Adrenal gland (tissue), 9 donors: ENCODE measurements at regions not wholly inside any gene's neighbourhood (a gene's known extent, or its start where the extent isn't known, plus 50 kb on each side); places are given as distances from the start of the nearest gene placed in this dataset.

Experiments used
- DNase-seq, 7 donors: peaks; one replicate each; pipeline ENCODE4 v3.0.0-alpha.2; 2019 to 2020
- H3K27ac ChIP-seq, 5 donors: fragments of 200-600 bp; sonication (generic) in 4 of 5; 1 replicate in 3 of 5; 2 replicates in 2 of 5; pipeline versions ENCODE4 v1.5.1 to v1.8.0; 2016 to 2020; ENCODE audit warnings: mild to moderate bottlenecking in 1 of 5
- H3K27me3 ChIP-seq: fragments of 200-600 bp; 2 replicates; pipeline ENCODE4 v1.8.0; 2021
- H3K36me3 ChIP-seq, 2 donors: fragments of 200-600 bp; replicated peaks in 1 of 2; 1 replicate in 1 of 2; 2 replicates in 1 of 2; pipeline versions ENCODE4 v1.5.1 to v1.8.0; 2018 to 2022
- H3K4me1 ChIP-seq, 2 donors: fragments of 200-600 bp; replicated peaks in 1 of 2; 1 replicate in 1 of 2; 2 replicates in 1 of 2; pipeline versions ENCODE4 v1.5.1 to v1.8.0; 2018 to 2021
- H3K4me3 ChIP-seq, 4 donors: fragments of 200-600 bp; sonication (generic) in 3 of 4; one replicate each; pipeline ENCODE4 v1.5.1; 2016 to 2018
- H3K9me3 ChIP-seq, 3 donors: fragments of 200-600 bp; sonication (generic) in 1 of 3; replicated peaks in 1 of 3; 1 replicate in 2 of 3; 2 replicates in 1 of 3; pipeline versions ENCODE4 v1.5.1 to v1.8.0; 2016 to 2021
- POLR2A ChIP-seq, 2 donors: fragments of 450-650 bp; IDR thresholded peaks; one replicate each; pipeline ENCODE4 v1.6.1; 2017; ENCODE audit warnings: antibody characterized with exemption in 2 of 2, mild to moderate bottlenecking in 2 of 2, moderate library complexity in 1 of 2
- WGBS, 4 donors: extraction: QIAGEN DNeasy Blood & Tissue Kit in 2 of 4; methylation state at CpG; one replicate each; pipeline versions ENCODE4 v1.1.5 to v1.1.7; 2013 to 2017; 5-methylcytosine and 5-hydroxymethylcytosine counted together
- intact Hi-C, 2 donors: fragments of 100-400 bp; cut with DNase I; formaldehyde crosslinking; loops; one replicate each; pipeline versions ENCODE4 v1.14.1 to v1.15.0; 2022 to 2023
- TF ChIP-seq, protein P1 (sequence below), 6 experiments: fragments of 450-650 bp in 4 of 6; fragments of 200-600 bp in 2 of 6; sonication (generic) in 1 of 6; IDR thresholded peaks; 1 replicate in 5 of 6; 2 replicates in 1 of 6; pipeline versions ENCODE4 v1.5.1 to v1.8.0; 2016 to 2021; ENCODE audit warnings: antibody characterized with exemption in 6 of 6, mild to moderate bottlenecking in 2 of 6, moderate library complexity in 1 of 6
- donor health status: healthy with polysubstance abuse.
- donor health status: Bipolar disorder and iron deficiency.
- donor health status: DM: yes; HTN: yes; CAD: no.
- donor health status: DM: no; HTN: no; CAD: no.
- donor health status: DM: no; HTN: no; CAD: no.

DNA sequence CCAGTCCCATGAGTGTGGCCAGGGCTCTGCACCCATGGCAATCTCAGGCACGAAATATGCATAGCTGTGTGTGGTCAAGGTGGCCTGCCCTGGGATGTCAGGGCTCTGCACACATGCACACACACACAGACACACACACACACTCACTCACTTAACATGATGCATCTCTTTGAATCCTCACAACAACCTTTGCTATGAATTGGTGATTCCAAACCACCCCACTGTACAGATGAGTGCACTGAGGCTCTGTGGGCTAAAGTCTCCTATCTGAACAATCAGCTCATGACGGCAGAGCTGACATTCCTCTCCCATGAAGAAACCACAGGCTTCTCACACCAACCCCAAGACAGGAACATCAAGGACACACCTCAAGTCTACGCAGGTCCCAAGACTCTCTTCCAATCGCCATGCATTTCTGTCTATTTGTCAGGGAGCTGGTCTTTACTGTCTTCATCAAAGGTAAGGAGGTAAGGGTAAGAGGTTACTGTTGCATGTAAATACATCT lies 131.6 kb downstream of the ETS2 start:
- no peak for TF ChIP-seq POLR2A (IDR thresholded peaks at IDR 0.05)
- TF ChIP-seq, protein P1, sequence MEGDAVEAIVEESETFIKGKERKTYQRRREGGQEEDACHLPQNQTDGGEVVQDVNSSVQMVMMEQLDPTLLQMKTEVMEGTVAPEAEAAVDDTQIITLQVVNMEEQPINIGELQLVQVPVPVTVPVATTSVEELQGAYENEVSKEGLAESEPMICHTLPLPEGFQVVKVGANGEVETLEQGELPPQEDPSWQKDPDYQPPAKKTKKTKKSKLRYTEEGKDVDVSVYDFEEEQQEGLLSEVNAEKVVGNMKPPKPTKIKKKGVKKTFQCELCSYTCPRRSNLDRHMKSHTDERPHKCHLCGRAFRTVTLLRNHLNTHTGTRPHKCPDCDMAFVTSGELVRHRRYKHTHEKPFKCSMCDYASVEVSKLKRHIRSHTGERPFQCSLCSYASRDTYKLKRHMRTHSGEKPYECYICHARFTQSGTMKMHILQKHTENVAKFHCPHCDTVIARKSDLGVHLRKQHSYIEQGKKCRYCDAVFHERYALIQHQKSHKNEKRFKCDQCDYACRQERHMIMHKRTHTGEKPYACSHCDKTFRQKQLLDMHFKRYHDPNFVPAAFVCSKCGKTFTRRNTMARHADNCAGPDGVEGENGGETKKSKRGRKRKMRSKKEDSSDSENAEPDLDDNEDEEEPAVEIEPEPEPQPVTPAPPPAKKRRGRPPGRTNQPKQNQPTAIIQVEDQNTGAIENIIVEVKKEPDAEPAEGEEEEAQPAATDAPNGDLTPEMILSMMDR (IDR thresholded peaks at IDR 0.05), result no peak
- intact Hi-C loops, result no loop called here
- Histone ChIP-seq H3K4me1 (no peaks in the 10 kb centered on the region), H3K9me3 (no peaks in the 10 kb centered on the region), H3K36me3 (no peaks in the 10 kb centered on the region), H3K4me3 (no peak overlapping the region), H3K27ac (no peak overlapping the region), H3K27me3 (peaks cover 4% of the 10 kb centered on the region)
- no peak for DNase-seq
- WGBS, 4 donors, result 81 to 90% (median 88%) methylated on average over 3 to 4 of the region's 4 CpGs

DNA sequence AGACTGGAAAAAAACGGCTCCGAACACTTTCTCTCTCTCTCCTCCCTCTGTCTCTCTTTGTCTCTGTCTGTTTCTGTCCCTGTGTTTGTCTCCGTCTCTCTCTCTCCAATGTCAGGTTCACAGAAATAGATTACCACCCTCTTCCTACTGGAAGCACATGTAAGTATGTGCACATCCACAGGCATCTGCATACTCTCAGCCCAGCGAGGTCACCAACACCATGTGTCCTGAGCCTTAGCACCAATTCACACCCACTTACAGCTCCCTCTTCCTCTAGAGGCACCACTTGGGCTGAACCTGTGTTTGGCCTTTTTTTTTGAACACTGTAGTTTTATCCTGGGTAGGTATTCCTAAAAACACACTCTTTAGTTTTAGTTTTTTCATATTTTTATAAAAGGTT lies 130.5 kb downstream of the ETS2 start:
- H3K4me3 ChIP-seq, result no peak overlapping the region
- peaks cover 2% of the 10 kb centered on the region for H3K27me3 ChIP-seq
- no peaks in the 10 kb centered on the region for H3K9me3 ChIP-seq
- no peak for DNase-seq
- no peak for TF ChIP-seq POLR2A (IDR thresholded peaks at IDR 0.05)
- TF ChIP-seq, protein P1 (IDR thresholded peaks at IDR 0.05), result no peak
- intact Hi-C loops, result no loop called here
- no peaks in the 10 kb centered on the region for H3K36me3 ChIP-seq
- 66 to 73% (median 69%) methylated on average over 4 of the region's 4 CpGs for WGBS, 4 donors
- H3K4me1 ChIP-seq, result no peaks in the 10 kb centered on the region
- H3K27ac ChIP-seq, result no peak overlapping the region

DNA sequence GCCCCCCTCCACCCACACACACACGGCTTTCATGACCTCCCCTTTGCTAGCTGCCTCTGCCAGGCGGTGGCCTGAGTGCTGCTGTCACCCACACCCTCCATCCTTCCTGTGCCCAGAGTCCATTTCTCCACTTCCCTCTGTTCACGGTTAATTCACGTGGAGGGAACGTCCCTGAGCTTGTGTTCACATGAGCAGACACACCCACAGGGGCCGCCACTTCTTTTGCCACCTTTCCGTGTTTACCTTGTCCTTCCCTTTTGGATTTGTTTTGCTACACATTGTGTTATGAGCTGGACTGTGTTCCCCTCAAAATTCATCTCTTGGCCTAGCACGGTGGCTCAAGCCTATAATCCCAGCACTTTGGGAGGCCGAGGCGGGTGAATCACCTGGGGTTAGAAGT lies 128.0 kb downstream of the ETS2 start:
- no peaks in the 10 kb centered on the region for H3K9me3 ChIP-seq
- H3K27ac ChIP-seq, result no peak overlapping the region
- H3K36me3 ChIP-seq, result no peaks in the 10 kb centered on the region
- no peak for DNase-seq
- TF ChIP-seq, protein P1 (IDR thresholded peaks at IDR 0.05), result no peak
- no peak for TF ChIP-seq POLR2A (IDR thresholded peaks at IDR 0.05)
- peaks cover 0 to 4% of the 10 kb centered on the region in 2 donors for H3K4me1 ChIP-seq
- 82 to 92% (median 86%) methylated on average over 10 of the region's 10 CpGs for WGBS, 4 donors
- H3K4me3 ChIP-seq, result no peak overlapping the region
- intact Hi-C loops, result no loop called here
- no peaks in the 10 kb centered on the region for H3K27me3 ChIP-seq

DNA sequence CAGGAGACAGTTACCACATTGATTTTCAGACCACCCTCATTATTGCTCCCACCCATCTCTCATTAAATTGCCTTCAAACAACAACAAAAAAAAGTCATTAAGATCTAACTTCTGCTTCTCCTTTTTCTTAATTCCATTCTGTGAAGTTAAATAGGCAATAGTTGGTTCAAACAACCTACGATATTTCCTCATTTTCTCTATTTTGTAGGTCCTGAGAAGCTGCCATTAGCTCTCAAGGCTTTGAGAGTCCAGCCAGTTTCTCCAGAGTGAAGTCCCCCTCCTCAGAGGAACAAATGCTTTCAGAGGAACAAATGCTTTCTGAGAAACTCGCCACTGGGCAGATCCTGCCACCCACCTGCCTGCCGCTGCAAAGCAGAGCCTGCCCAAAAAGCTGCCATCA lies 125.6 kb downstream of the ETS2 start:
- WGBS, 4 donors, result 71 to 83% (median 74%) methylated on average over 3 of the region's 3 CpGs
- H3K27ac ChIP-seq, result peak overlapping the region in 2 of 5 donors; percentile 66 to 80
- no peaks in the 10 kb centered on the region for H3K9me3 ChIP-seq
- peaks cover 0 to 6% of the 10 kb centered on the region in 2 donors for H3K4me1 ChIP-seq
- H3K36me3 ChIP-seq, result no peaks in the 10 kb centered on the region
- no peak overlapping the region for H3K4me3 ChIP-seq
- intact Hi-C loops, result no loop called here
- TF ChIP-seq, protein P1 (IDR thresholded peaks at IDR 0.05), result no peak
- TF ChIP-seq POLR2A (IDR thresholded peaks at IDR 0.05), result no peak
- no peak for DNase-seq
- no peaks in the 10 kb centered on the region for H3K27me3 ChIP-seq
